AG09309 (cell line): ENCODE measurements at regions not wholly inside any gene's neighbourhood (a gene's known extent, or its start where the extent isn't known, plus 50 kb on each side); places are given as distances from the start of the nearest gene placed in this dataset.
"Not testable (repeated sequence)": the region's sequence is repeated elsewhere in the genome, so short reads cannot be mapped to it uniquely, and the experiment has no call there.

ENCODE experiments used
- DNase-seq: peaks from one replicate; pipeline ENCODE4 v3.0.0-alpha.2; 2010; ENCODE audit warnings: low read depth
- H3K4me3 ChIP-seq: 2 replicates; pipeline ENCODE4 v1.5.1; 2011; ENCODE audit warnings: mild to moderate bottlenecking, low read depth, low read length, moderate library complexity; ENCODE audit not compliant: control insufficient read depth
- TF ChIP-seq, protein P1 (sequence below): IDR thresholded peaks from 2 replicates; pipeline ENCODE4 v1.5.1; 2011; ENCODE audit warnings: mild to moderate bottlenecking, low read depth, low read length, inconsistent platforms; ENCODE audit not compliant: insufficient read depth, control insufficient read depth; ENCODE audit errors: missing control alignments

DNA sequence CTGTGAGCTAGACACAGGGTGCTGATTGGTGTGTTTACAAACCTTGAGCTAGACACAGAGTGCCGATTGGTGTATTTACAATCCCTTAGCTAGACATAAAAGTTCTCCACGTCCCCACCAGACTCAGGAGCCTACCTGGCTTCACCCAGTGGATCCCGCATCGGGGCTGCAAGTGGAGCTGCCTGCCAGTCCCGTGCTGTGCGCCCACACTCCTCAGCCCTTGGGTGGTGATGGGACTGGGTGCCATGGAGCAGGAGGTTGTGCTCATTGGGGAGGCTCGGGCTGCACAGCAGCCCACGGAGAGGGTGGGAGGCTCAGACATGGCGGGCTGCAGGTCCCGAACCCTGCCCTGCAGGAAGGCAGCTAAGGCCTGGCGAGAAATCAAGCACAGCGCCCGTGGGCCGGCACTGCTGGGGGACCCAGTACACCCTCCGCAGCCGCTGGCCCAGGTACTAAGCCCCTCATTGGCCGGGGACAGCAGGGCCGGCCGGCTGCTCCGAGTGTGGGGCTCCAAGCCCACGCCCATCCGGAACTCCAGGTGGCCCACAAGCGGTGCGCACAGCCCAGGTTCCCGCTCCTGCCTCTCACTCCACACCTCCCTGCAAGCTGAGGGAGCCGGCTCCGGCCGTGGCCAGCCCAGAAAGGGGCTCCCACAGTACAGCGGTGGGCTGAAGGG lies 158.6 kb downstream of the SPIN4 start:
- DNase-seq, H3K4me3 ChIP-seq: not testable (repeated sequence)

DNA sequence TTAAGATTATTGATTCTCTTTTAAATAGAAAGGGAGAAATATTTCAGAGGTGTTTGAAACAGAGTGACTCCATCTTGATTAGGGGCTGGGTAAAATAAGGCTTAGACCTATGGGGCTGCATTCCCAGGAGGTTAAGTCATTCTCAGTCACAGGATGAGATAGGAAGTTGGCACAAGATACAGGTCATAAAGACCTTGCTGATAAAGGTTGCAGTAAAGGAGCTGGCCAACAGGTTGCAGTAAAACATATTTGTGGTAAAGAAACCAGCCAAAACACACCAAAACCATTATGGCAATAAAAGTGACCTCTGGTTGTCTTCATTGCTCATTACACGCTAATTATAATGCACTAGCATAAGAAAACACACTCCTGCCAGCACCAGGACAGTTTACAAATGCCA lies 165.0 kb downstream of the SPIN4 start:
- TF ChIP-seq, protein P1, sequence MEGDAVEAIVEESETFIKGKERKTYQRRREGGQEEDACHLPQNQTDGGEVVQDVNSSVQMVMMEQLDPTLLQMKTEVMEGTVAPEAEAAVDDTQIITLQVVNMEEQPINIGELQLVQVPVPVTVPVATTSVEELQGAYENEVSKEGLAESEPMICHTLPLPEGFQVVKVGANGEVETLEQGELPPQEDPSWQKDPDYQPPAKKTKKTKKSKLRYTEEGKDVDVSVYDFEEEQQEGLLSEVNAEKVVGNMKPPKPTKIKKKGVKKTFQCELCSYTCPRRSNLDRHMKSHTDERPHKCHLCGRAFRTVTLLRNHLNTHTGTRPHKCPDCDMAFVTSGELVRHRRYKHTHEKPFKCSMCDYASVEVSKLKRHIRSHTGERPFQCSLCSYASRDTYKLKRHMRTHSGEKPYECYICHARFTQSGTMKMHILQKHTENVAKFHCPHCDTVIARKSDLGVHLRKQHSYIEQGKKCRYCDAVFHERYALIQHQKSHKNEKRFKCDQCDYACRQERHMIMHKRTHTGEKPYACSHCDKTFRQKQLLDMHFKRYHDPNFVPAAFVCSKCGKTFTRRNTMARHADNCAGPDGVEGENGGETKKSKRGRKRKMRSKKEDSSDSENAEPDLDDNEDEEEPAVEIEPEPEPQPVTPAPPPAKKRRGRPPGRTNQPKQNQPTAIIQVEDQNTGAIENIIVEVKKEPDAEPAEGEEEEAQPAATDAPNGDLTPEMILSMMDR: no peak
- DNase-seq: no peak
- H3K4me3 ChIP-seq: no peak overlapping the region

DNA sequence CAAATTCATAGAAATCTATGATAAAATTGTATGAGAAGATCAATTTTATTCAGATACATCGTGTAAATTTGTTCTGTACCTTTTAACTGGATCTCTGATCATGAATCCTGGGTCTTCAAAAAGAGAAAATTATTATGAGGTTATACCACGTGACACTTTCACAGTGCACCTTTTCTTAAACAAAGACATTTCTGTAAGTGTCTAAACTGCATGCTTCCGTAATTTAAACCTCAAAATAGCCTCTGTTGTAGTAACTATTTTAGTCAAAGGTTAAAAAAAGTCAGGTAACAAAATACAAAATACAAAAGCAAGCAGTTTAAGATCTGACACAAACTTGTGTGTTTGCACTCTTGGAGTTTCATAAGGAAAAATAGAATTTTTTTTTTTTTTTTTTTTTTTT lies 171.3 kb downstream of the SPIN4 start:
- not testable (repeated sequence) for DNase-seq, H3K4me3 ChIP-seq

DNA sequence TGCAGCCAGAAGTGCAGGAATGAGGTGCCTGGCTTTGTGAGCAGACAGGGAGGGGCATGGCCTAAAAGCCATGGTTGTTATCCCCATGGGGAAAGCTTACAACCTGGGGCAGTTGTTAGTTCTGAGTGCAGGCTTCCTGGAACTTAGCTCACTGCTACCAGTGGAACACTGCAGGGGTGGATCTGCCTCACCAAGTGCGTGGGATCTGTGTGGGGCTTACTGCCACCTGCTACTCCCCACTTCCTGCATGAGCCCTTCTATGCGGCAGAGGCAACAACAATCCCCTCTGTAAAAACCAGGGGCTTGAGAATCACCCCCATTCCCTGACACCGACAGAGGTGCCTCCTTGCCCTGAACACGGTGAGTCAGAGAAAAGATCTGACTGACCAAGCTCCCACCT lies 174.6 kb downstream of the SPIN4 start:
- not testable (repeated sequence) for DNase-seq, H3K4me3 ChIP-seq

DNA sequence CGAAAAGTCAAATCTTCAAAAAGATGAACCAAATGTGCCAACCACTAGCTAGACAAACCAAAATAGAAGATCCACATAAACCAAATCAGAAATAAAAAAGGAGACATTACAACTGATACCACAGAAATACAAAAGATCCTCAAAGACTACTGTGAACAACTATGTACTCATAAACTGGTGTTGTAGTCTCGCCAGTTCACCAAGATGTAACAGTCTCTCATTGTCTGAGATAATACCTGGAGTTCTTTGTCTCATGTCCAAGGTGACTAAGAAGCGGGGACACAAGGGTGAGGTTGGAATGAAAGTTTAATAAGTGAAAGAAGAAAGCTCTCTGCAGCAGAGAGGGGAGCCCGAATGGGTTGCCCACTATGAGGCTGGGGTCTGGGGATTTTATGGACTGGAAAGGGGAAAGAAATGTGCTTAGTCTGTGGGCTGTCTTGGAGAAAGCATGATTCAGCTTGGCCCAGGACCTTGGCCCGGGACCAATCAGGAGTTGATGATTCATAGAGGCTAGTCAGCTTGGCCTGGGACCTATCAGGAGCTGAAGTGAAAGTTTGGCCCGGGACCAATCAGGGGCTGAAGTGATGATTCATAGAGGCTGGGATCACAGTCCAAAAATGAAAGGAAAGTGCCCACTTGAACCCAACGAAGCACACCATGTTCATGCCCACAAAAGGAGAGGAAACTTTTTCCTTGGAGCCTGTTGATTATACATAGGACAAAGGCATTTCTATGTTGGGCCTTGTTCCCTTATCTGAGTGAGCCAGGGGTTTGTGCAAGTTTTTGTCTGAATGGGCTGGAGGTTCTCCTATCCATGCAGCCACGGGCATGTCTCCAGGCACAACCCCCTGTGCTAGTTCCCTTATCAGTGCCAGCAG lies 177.1 kb downstream of the SPIN4 start:
- not testable (repeated sequence) for DNase-seq, H3K4me3 ChIP-seq

DNA sequence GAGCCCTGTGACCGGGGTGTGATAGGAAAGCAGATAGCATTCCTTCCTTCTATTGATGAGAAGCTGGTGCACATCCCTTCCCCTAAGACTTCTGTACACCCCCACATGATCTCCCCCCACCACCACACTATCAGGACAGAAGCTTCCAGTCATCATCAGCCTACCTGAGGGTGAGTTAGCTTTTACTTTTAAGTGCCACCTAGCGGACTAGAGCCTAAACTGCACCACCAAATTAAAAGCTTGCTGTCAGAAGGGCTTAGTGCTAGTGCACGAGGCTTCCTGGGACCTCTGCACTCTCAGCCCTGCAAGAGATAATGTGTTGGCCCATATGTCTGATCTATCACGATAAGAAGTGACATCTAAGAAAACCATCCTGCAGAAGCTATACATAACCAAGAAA lies 181.7 kb downstream of the SPIN4 start:
- not testable (repeated sequence) for DNase-seq

DNA sequence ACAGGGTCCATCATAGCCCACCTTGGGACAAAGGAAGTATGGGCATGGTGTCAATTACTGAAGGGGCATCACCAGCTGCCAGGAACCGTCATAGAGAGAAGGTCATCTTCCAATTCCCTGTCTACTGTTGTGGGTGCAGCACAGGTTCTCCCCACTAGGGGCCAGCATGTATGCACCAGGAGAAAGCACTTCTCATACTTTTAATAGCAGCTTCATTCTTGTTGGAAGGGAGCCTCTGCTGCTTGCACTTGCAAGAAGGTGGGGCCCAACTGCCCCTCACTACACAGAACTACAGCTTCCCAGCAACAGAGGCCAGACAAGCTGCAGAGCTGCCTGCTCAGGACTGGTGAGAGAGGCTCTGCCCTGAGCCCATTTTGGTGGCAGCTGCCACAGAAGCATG lies 182.2 kb downstream of the SPIN4 start:
- H3K4me3 ChIP-seq, DNase-seq: not testable (repeated sequence)

More for the DNA sequence above, 181.7 kb downstream of the SPIN4 start:
- H3K4me3 ChIP-seq: not testable (repeated sequence)

DNA sequence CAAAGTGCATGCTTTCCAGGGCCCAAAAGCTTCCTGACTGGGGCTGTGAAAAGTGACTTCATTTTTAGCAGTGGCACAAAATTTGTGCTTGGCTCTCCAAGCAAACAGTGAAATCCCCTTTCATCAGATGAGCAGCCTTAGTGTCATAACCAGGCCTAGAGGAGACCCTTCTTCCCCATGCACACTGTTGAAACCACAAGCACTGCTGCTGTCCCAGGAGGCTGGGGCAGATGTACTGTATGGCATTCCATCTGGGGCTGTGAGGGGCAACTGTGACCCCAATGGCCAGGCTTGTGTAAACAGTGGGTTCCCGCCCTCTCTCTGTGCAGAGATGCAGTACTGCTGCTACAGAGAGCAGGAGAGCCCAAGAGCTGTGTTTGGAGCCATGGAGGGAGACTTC lies 184.1 kb downstream of the SPIN4 start:
- H3K4me3 ChIP-seq, DNase-seq: not testable (repeated sequence)

DNA sequence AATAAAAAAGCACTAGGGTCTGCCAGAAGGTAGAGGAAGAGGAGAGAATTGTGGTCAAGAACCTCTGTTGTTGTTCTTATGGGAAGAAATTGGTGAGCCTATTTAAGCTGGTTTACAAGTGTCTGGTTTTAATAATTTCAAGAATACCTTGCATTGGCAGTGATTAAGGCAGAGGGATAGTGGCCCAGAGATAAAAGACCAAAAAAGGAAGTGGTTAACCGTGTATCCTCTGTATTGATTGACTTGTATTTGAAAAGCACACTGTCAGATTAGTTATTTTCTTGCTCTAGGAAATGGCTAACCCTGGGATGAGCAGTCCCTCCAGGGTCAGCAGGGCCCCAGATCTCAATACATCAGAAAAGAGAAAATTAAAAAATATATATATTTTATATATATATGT lies 190.1 kb downstream of the SPIN4 start:
- DNase-seq, H3K4me3 ChIP-seq: not testable (repeated sequence)

DNA sequence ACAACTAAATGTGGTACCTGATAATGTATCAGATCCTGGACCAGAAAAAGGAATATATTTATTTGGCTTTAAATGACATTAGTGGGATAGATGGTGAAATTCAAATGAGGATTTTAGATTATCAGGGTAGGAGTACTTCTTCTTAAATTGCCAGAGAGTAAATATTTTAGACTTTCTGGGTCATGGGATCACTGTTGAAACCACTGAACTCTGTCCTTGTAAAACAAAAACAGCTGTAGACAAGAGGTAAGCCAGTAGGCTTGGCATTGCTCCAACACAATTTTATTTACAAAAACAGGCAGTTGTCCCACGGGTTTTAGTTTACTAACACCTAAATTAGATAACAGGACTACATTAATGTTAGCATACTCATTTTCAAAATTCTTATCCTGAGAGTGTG lies 190.8 kb downstream of the SPIN4 start:
- H3K4me3 ChIP-seq, DNase-seq: not testable (repeated sequence)

DNA sequence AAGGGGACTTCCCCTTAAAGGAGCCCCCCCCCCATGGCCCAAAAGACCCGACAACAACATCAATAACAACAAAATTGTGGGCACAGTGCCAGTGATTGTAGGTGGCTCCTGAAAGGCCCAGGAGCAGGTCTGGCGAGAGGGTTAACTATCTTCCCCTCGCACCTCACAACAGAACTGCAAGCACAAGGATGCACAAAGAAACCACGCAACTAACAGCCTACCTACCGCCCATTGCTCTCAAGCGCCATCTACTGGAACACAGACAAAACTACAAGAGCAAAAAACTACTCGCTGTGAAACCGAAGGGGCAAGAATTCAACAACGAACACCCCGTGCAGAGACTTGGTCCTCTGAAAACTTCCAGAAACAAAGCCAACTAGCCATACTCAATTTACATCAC lies 205.6 kb downstream of the SPIN4 start:
- H3K4me3 ChIP-seq, DNase-seq: not testable (repeated sequence)

DNA sequence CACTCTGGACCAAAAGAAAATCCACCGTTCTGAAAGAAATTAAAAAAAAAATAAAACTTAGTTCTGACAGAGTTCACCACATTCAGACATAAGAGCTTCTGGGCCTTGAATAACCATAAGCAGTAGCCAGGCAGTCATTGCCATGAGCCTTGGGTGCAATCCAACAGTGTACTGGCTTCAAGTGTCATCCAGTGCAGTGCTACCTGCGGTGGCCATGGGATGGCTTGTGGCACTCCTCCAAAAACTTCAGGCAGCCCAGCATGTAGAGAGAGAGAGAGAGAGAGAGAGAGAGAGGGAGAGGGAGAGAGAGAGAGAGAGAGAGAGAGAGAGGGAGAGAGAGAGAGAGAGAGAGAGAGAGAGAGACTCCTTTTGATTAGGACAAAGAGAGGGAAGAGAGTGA lies 208.5 kb downstream of the SPIN4 start:
- DNase-seq, H3K4me3 ChIP-seq: not testable (repeated sequence)

DNA sequence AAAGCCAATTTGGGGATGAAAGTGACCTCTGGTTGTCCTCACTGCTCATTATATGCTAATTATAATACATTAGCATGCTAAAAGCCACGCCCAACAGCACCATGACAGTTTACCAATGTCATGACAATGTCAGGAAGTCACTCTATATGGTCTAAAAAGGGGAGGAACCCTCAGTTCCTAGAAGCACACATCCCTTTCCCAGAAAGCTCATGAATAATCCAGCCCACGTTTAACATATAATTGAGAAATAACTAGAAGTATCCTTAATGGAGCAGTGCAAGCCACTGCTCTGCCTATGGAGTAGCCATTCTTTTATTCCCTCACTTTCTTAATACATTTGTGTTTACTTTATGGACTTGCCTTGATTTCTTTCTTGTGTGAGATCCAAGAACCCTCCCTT lies 215.3 kb downstream of the SPIN4 start:
- DNase-seq, H3K4me3 ChIP-seq: not testable (repeated sequence)
